K562 (cell line): ENCODE measurements at regions not wholly inside any gene's neighbourhood (a gene's known extent, or its start where the extent isn't known, plus 50 kb on each side); places are given as distances from the start of the nearest gene placed in this dataset.

Source experiments
- ARHGAP35 ChIP-seq: fragments of 450-650 bp; IDR thresholded peaks from 2 replicates; pipeline ENCODE4 v1.6.1; 2018; ENCODE audit not compliant: partially characterized antibody
- ATF7 ChIP-seq: fragments of 450-650 bp; IDR thresholded peaks from 2 replicates; pipeline ENCODE4 v1.7.1; 2014; ENCODE audit warnings: mild to moderate bottlenecking, moderate library complexity
- CBFA2T3 ChIP-seq: fragments of 450-650 bp; IDR thresholded peaks from 2 replicates; pipeline ENCODE4 v1.6.1; 2017
- EHMT2 ChIP-seq: fragments of 450-650 bp; IDR thresholded peaks from 2 replicates; pipeline ENCODE4 v1.6.1; 2018; ENCODE audit warnings: antibody characterized with exemption
- EZH2 ChIP-seq: IDR thresholded peaks from 2 replicates; pipeline ENCODE4 v1.6.1; 2012; ENCODE audit warnings: low read depth, mild to moderate bottlenecking, inconsistent platforms, low read length, borderline replicate concordance
- FOSL1 ChIP-seq: fragments of 200-800 bp; sonication (Bioruptor generic); conservative IDR thresholded peaks from 2 replicates; pipeline ENCODE4 v1.6.1; 2016; ENCODE audit warnings: missing genetic modification characterization, missing compliant biosample characterization
- FOXA1 ChIP-seq: fragments of 450-650 bp; IDR thresholded peaks from 2 replicates; pipeline ENCODE4 v1.6.1; 2016; ENCODE audit warnings: mild to moderate bottlenecking, borderline replicate concordance
- IRF2 ChIP-seq: sonication (generic); formaldehyde crosslinking; IDR thresholded peaks from 2 replicates; pipeline ENCODE4 v1.8.1; 2022; ENCODE audit warnings: mild to moderate bottlenecking, missing genetic modification reagents
- TF ChIP-seq, protein P1 (sequence below), 3 experiments: IDR thresholded peaks in 2 of 3; conservative IDR thresholded peaks in 1 of 3; 2 replicates each; pipeline ENCODE4 v1.5.1; 2011 to 2012; ENCODE audit warnings: low read length in 3 of 3, mild to moderate bottlenecking in 3 of 3, control low read depth in 2 of 3, improper control_type of control experiment in 1 of 3, inconsistent platforms in 1 of 3, low read depth in 1 of 3, mixed read lengths in 1 of 3, moderate library complexity in 1 of 3; ENCODE audit not compliant: insufficient read depth in 2 of 3
- TF ChIP-seq, protein P2 (sequence below): fragments of 250-450 bp; sonication (Bioruptor Pico); IDR thresholded peaks from 2 replicates; pipeline ENCODE4 v1.6.1; 2021; ENCODE audit warnings: mild to moderate bottlenecking
- TF ChIP-seq, protein P3 (sequence below): sonication (generic); formaldehyde crosslinking; IDR thresholded peaks from 2 replicates; pipeline ENCODE4 v1.8.1; 2023; ENCODE audit warnings: mild to moderate bottlenecking, missing genetic modification reagents

DNA sequence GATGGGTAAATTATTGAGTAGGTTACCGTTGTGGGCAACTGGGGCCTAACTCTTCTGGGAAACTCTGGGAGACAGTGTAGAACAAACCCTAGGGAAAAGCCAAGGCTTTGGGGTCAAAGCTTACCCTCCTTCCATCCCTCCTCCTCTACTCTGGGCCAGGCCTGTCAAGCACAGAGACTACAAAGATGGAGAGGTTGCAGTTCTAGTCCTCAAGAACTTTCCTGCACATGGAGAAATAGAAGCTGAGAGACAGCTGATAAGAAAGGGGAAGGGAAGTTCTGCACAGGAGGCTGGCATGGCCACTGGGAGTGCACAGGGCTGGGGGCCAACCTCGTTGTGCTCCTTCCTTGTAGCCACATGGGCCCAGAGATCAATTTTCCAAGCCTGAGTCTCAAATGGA, 67.2 kb upstream of the ALX4 start:
- TF ChIP-seq IRF2 (CRISPR knock-in tag) (no peak), FOXA1 (no peak), FOSL1 (no peak), ATF7 (no peak), EZH2 (no peak), CBFA2T3 (no peak), ARHGAP35 (no peak), EHMT2 (no peak)
- TF ChIP-seq, protein P1, sequence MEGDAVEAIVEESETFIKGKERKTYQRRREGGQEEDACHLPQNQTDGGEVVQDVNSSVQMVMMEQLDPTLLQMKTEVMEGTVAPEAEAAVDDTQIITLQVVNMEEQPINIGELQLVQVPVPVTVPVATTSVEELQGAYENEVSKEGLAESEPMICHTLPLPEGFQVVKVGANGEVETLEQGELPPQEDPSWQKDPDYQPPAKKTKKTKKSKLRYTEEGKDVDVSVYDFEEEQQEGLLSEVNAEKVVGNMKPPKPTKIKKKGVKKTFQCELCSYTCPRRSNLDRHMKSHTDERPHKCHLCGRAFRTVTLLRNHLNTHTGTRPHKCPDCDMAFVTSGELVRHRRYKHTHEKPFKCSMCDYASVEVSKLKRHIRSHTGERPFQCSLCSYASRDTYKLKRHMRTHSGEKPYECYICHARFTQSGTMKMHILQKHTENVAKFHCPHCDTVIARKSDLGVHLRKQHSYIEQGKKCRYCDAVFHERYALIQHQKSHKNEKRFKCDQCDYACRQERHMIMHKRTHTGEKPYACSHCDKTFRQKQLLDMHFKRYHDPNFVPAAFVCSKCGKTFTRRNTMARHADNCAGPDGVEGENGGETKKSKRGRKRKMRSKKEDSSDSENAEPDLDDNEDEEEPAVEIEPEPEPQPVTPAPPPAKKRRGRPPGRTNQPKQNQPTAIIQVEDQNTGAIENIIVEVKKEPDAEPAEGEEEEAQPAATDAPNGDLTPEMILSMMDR (IDR thresholded peaks at IDR 0.05 in 2 of 3, conservative IDR thresholded peaks at IDR 0.05 in 1 of 3; ENCODE audit: insufficient read depth in 2 of 3, low read depth in 1 of 3, low read length in 3 of 3) = no peak
- TF ChIP-seq, protein P2, sequence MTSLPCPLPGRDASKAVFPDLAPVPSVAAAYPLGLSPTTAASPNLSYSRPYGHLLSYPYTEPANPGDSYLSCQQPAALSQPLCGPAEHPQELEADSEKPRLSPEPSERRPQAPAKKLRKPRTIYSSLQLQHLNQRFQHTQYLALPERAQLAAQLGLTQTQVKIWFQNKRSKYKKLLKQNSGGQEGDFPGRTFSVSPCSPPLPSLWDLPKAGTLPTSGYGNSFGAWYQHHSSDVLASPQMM (CRISPR knock-in tag) = no peak
- TF ChIP-seq, protein P3, sequence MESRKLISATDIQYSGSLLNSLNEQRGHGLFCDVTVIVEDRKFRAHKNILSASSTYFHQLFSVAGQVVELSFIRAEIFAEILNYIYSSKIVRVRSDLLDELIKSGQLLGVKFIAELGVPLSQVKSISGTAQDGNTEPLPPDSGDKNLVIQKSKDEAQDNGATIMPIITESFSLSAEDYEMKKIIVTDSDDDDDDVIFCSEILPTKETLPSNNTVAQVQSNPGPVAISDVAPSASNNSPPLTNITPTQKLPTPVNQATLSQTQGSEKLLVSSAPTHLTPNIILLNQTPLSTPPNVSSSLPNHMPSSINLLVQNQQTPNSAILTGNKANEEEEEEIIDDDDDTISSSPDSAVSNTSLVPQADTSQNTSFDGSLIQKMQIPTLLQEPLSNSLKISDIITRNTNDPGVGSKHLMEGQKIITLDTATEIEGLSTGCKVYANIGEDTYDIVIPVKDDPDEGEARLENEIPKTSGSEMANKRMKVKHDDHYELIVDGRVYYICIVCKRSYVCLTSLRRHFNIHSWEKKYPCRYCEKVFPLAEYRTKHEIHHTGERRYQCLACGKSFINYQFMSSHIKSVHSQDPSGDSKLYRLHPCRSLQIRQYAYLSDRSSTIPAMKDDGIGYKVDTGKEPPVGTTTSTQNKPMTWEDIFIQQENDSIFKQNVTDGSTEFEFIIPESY (CRISPR knock-in tag) = no peak
